ENCODE measurements at regions not wholly inside any gene's neighbourhood (a gene's known extent, or its start where the extent isn't known, plus 50 kb on each side); places are given as distances from the start of the nearest gene placed in this dataset.
"Not testable (repeated sequence)": the region's sequence is repeated elsewhere in the genome, so short reads cannot be mapped to it uniquely, and the experiment has no call there.

GRCh38 chr9:41655071-41655554, 466.0 kb upstream of the ZNG1F start:
- H3K9me3 ChIP-seq; intact Hi-C loops (cut with DNase I; ENCODE audit: low total_unique reads); H3K36me3 ChIP-seq; H3K27me3 ChIP-seq (replicated peaks in 1 of 7); H3K27ac ChIP-seq; H3K4me1 ChIP-seq; DNase-seq: not testable (repeated sequence)
- WGBS, 5 donors: 9 to 48% (median 20%) methylated on average over 14 to 23 of the region's 35 CpGs
- peak overlapping the region in 2 of 8 donors; percentile 15 to 45 for H3K4me3 ChIP-seq

- peak; percentile 74 for DNase-seq
- H3K27me3 ChIP-seq (replicated peaks in 1 of 7); H3K9me3 ChIP-seq; H3K4me3 ChIP-seq; intact Hi-C loops (cut with DNase I; ENCODE audit: low total_unique reads); H3K27ac ChIP-seq; H3K36me3 ChIP-seq; H3K4me1 ChIP-seq: not testable (repeated sequence)
- WGBS, 5 donors: 61 to 85% (median 78%) methylated on average over 14 to 16 of the region's 16 CpGs
These were observed 465.2 kb upstream of the ZNG1F start for GRCh38 chr9:41654349-41654748.

- DNase-seq; H3K9me3 ChIP-seq; H3K27me3 ChIP-seq (replicated peaks in 1 of 7); H3K27ac ChIP-seq; H3K36me3 ChIP-seq; intact Hi-C loops (cut with DNase I; ENCODE audit: low total_unique reads); H3K4me1 ChIP-seq: not testable (repeated sequence)
- peak overlapping the region in 1 of 8 donors; percentile 43 for H3K4me3 ChIP-seq
- WGBS, 5 donors: 23 to 62% (median 37%) methylated on average over 11 to 16 of the region's 21 CpGs
These were observed 464.6 kb upstream of the ZNG1F start for GRCh38 chr9:41653560-41654340.

DNA sequence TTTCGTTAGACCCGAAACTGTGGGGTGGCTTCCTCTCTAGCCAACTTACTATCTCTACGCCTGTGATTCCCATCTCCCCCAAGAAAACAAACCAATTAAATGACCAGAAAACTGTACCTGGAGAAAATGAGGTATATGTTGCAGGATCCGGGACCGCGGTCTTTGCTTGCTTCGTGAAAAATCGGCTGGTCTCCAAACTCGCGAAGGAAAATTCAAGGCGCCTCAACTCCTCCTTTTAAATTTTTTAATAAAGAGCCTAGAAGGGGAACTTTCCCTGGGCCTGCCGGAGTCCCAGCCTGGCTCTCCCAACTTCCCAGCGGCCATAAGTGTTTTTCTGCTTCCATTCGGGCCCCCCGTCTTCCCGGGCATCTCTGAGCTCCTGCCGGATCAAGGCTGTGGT, 463.7 kb upstream of the ZNG1F start:
- H3K4me3 ChIP-seq; H3K27ac ChIP-seq; H3K27me3 ChIP-seq (replicated peaks in 1 of 7); H3K4me1 ChIP-seq; intact Hi-C loops (cut with DNase I; ENCODE audit: low total_unique reads); H3K36me3 ChIP-seq; DNase-seq; H3K9me3 ChIP-seq: not testable (repeated sequence)
- WGBS, 5 donors: 94 to 99% (median 97%) methylated on average over 15 to 17 of the region's 17 CpGs

GRCh38 chr9:41652100-41652713, 463.1 kb upstream of the ZNG1F start:
- H3K4me3 ChIP-seq; intact Hi-C loops (cut with DNase I; ENCODE audit: low total_unique reads); H3K4me1 ChIP-seq; H3K27ac ChIP-seq; H3K36me3 ChIP-seq; DNase-seq; H3K9me3 ChIP-seq; H3K27me3 ChIP-seq (replicated peaks in 1 of 7): not testable (repeated sequence)
- 77 to 92% (median 87%) methylated on average over 6 to 25 of the region's 29 CpGs for WGBS, 5 donors

- H3K4me1 ChIP-seq; H3K36me3 ChIP-seq; H3K27ac ChIP-seq; DNase-seq; H3K27me3 ChIP-seq (replicated peaks in 1 of 7); H3K9me3 ChIP-seq; H3K4me3 ChIP-seq; intact Hi-C loops (cut with DNase I; ENCODE audit: low total_unique reads): not testable (repeated sequence)
- WGBS, 5 donors: 62 to 78% (median 76%) methylated on average over 5 of the region's 5 CpGs
These were observed 461.0 kb upstream of the ZNG1F start for GRCh38 chr9:41650086-41650485.

DNA sequence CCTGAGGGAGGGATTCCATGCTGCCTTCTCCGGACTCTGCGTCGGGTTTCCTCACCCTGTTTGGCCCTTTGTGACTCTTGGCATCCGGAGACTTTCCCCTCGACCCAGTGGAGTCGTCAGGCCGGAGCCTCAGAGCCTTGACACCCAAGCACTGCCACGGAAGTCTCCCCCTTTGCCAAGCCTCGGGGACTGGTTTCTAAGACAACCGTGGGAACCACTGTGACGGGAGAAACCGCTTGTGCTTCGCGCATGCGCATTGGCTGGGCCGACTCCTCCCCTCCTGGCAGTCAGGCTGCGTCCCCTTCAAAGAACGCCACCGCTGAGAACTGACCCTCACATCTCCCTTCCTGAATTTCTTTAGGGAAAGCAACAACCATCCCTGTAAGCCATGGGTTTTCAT, 459.4 kb upstream of the ZNG1F start:
- H3K27me3 ChIP-seq (replicated peaks in 1 of 7); intact Hi-C loops (cut with DNase I; ENCODE audit: low total_unique reads); H3K36me3 ChIP-seq; DNase-seq; H3K4me1 ChIP-seq; H3K9me3 ChIP-seq: not testable (repeated sequence)
- Histone ChIP-seq H3K27ac (peak overlapping the region in 1 of 8 donors; percentile 37), H3K4me3 (peak overlapping the region in 1 of 8 donors; percentile 28)
- WGBS, 5 donors: 28 to 39% methylated on average over 6 to 8 of the region's 19 CpGs; no CpG with 5 or more reads in 3 of the 5 donors

DNA sequence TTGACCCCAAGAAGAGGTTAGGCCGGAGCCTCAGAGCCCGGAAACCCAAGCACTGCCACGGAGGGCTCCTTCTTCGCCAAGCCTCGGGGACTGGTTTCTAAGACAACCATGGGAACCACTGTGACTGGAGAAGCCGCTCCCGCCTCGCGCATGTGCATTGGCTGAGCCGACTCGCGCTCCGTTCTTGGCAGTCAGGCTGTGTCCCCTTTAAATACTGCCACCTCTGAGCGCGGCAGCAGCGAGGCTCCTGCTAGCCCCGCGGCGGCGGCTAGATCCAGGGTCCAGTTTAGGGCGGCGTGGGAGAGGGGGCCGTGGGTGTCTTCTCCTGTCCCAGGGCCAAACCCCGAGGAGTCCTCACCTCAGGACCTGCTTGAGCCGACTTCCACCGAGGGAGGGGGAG, 457.1 kb upstream of the ZNG1F start:
- H3K36me3 ChIP-seq; intact Hi-C loops (cut with DNase I; ENCODE audit: low total_unique reads); H3K4me3 ChIP-seq; H3K27me3 ChIP-seq (replicated peaks in 1 of 7); H3K9me3 ChIP-seq; H3K27ac ChIP-seq; H3K4me1 ChIP-seq; DNase-seq: not testable (repeated sequence)
- WGBS, 5 donors: 93 to 98% (median 96%) methylated on average over 25 to 26 of the region's 26 CpGs; no CpG with 5 or more reads in 2 of the 5 donors

Data from spleen (tissue), 11 donors.